HUES64 (cell line): ENCODE measurements at regions not wholly inside any gene's neighbourhood (a gene's known extent, or its start where the extent isn't known, plus 50 kb on each side); places are given as distances from the start of the nearest gene placed in this dataset.

Experiments
- H3K27ac ChIP-seq: 2 replicates; pipeline ENCODE4 v1.7.0; 2013; ENCODE audit warnings: low read depth, low read length, inconsistent platforms
- H3K27me3 ChIP-seq: 2 replicates; pipeline ENCODE4 v1.6.1; 2013; ENCODE audit warnings: mild to moderate bottlenecking, low read length; ENCODE audit not compliant: insufficient read depth
- H3K36me3 ChIP-seq: 2 replicates; pipeline ENCODE4 v1.6.1; 2013; ENCODE audit warnings: mild to moderate bottlenecking, low read length; ENCODE audit not compliant: insufficient read depth
- H3K4me1 ChIP-seq: 2 replicates; pipeline ENCODE4 v1.6.1; 2013; ENCODE audit warnings: mild to moderate bottlenecking, low read length, moderate library complexity; ENCODE audit not compliant: insufficient read depth
- H3K4me3 ChIP-seq: 2 replicates; pipeline ENCODE4 v1.5.1; 2013; ENCODE audit warnings: mild to moderate bottlenecking, low read length, moderate library complexity
- H3K9ac ChIP-seq: 2 replicates; pipeline ENCODE4 v1.6.1; 2013; ENCODE audit warnings: mild to moderate bottlenecking, low read depth, low read length
- H3K9me3 ChIP-seq: 2 replicates; pipeline ENCODE4 v1.6.1; 2013; ENCODE audit warnings: low read depth, low read length; ENCODE audit not compliant: insufficient read depth
- WGBS: fragments of 150-250, 120-280 bp; methylation state at CpG from one replicate; pipeline ENCODE4 v1.1.7; 2013; ENCODE audit warnings: missing lambda C conversion rate; 5-methylcytosine and 5-hydroxymethylcytosine counted together

DNA sequence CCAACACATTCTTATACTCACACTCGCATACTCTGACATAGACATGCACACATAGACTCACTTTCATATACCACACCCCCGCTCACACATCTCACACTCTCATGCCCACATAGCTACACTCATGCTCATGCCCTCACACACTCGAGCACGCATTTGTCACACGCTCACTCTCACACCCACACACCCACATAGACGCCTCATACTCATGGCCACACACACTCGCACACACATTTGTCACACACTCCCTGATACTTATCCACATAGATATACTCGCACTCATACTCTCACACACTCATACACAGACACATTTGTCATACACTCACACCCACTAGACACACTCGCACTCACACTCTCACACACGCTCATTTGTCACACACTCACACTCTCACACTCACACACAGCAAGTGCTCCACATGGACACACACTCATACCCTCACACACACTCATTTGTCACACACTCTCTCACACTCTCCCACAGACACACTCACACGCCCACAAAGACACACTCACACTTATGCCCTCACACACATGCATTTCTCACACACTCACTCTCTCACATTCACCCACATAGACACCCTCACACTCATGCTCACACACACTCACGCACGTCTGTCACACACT, 50.9 kb downstream of the TNP1 start:
- no peak overlapping the region for H3K4me3 ChIP-seq
- no peak overlapping the region for H3K27ac ChIP-seq
- 87% methylated on average over 13 of the region's 13 CpGs for WGBS
- H3K36me3 ChIP-seq, result no peaks in the 10 kb centered on the region
- H3K9ac ChIP-seq, result no peak overlapping the region
- H3K27me3 ChIP-seq, result no peaks in the 10 kb centered on the region
- no peaks in the 10 kb centered on the region for H3K9me3 ChIP-seq
- no peaks in the 10 kb centered on the region for H3K4me1 ChIP-seq

DNA sequence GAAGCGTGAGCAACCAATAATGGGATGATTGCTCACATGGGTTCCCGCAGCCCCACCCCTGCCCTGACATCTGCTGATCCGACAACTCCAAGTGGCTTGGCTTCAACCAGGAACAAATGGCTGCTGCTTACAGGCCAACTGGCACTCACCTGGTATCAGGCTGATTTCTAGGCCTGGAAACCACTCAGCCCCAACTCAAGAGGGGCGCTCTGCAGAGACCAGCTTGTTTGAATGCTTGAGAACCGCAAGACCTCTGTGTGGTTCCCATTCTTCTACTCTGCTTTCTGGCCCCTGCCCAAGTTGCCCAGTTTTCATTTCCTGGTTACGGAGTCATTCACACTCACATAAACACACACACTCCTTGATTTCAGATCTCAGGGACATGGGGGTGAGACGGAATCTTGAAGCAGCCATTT, 52.0 kb downstream of the TNP1 start:
- H3K27me3 ChIP-seq, result no peaks in the 10 kb centered on the region
- no peak overlapping the region for H3K4me3 ChIP-seq
- no peaks in the 10 kb centered on the region for H3K36me3 ChIP-seq
- no peak overlapping the region for H3K9ac ChIP-seq
- 92% methylated on average over 7 of the region's 7 CpGs for WGBS
- H3K9me3 ChIP-seq, result no peaks in the 10 kb centered on the region
- no peak overlapping the region for H3K27ac ChIP-seq
- no peaks in the 10 kb centered on the region for H3K4me1 ChIP-seq

DNA sequence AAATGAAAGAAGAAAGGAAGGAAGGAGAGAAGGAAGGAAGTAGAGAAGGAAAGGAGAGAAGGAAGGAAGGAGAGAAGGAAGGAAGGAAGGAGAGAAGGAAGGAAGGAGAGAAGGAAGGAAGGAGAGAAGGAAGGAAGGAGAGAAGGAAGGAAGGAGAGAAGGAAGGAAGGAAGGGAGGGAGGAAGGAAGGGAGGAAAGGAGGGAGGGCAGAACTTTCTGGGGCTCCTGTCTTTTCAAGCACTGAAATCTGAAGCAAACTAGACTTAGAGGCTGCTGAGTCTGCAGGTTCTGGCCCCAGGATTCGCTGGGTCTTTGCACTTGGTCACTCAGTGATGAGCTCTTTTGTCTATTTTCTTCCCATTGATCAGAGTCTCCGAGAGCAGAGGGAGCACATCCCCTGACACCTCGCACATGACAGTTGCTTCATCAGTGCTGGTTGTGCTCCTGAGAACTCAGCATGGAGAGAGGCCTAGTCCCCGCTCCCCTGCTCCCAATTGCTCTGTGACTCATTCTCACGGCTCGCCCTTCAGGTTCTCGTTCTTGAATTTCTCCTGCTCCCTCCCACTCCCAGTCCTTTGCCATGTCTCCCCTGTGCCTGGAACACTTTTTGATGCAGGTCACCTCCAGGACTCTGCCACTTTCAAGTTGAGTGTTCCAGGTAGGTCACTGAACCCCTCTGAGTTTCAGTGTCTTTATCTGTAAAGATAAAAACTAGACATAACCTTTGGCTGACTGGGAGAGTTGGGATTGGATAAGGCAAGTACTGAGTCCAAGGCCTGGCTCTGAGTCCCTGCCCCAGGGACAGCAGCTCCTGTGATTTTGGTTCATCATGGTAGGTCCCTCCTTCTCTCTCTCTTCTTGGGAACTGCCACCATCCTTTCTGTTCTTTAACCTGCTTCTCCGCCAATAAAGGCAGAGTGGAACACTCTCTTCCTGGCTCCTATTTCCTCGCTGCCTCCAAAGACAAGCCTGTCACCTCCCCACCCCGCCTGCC, 55.2 kb downstream of the TNP1 start:
- WGBS, result 81% methylated on average over 9 of the region's 10 CpGs
- H3K9me3 ChIP-seq, result no peaks in the 10 kb centered on the region

DNA sequence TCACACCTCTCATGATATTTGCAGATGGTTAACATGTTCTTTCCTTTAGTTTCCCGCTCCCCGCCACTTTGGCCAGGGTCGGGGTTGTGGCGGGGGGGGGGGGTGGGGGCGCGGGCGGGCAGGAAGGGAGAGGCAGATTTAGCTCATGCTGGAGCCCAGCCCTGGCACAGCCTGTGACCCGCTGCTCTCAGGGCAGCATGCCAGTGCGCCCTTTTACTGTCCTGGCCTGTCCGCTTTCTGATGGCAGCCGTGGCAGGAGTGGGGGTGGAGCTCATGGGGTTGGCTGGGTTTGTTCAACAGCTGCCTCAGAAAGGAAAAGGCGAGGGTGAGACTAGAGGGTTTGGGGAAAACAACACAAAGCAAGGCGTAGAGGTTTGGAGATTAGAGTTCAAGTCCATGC, 56.1 kb downstream of the TNP1 start:
- Histone ChIP-seq H3K36me3 (no peaks in the 10 kb centered on the region), H3K4me1 (no peaks in the 10 kb centered on the region), H3K27me3 (no peaks in the 10 kb centered on the region), H3K9me3 (no peaks in the 10 kb centered on the region), H3K4me3 (no peak overlapping the region), H3K27ac (no peak overlapping the region), H3K9ac (no peak overlapping the region)
- WGBS, result 91% methylated on average over 7 of the region's 13 CpGs

More for the DNA sequence above, 55.2 kb downstream of the TNP1 start:
- no peaks in the 10 kb centered on the region for H3K4me1 ChIP-seq
- no peaks in the 10 kb centered on the region for H3K27me3 ChIP-seq
- H3K9ac ChIP-seq, result no peak overlapping the region
- no peak overlapping the region for H3K4me3 ChIP-seq
- no peaks in the 10 kb centered on the region for H3K36me3 ChIP-seq
- H3K27ac ChIP-seq, result no peak overlapping the region

DNA sequence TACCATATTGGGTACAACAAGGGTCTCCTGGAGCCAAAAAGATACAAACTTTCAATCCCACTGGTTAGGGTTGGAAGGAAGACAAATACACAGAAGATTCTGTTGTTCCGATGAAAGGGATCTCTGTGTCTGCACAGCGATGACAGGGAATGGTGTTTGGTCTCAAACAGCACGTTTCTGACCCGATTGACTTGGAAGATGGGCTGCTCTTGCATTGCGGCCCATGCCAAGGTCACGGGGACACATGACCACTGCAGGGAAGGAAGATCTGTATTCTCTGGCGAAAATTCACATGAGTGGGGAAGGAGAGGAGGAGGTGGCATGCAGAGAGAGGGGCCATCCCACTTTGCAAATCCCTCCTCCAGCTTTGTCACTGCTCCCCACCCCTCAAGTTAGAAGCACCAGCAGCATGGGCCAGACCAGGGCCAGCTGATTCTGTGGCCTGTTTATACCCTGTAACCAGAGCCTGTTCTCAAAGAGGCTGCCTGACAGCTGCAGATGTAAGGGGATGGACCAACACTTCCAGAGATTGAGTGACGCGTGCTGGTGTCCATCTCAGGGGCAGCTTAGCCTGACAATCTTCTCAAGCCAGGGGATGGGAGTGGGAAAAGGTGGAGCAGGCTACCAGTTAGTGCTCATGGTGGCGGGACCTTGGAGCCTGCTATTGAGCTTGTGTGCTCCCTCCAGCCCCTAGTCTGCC, 57.2 kb downstream of the TNP1 start:
- Histone ChIP-seq H3K4me1 (no peaks in the 10 kb centered on the region), H3K4me3 (no peak overlapping the region), H3K36me3 (no peaks in the 10 kb centered on the region), H3K9me3 (no peaks in the 10 kb centered on the region), H3K27me3 (no peaks in the 10 kb centered on the region), H3K9ac (no peak overlapping the region), H3K27ac (no peak overlapping the region)
- WGBS, result 91% methylated on average over 10 of the region's 10 CpGs

DNA sequence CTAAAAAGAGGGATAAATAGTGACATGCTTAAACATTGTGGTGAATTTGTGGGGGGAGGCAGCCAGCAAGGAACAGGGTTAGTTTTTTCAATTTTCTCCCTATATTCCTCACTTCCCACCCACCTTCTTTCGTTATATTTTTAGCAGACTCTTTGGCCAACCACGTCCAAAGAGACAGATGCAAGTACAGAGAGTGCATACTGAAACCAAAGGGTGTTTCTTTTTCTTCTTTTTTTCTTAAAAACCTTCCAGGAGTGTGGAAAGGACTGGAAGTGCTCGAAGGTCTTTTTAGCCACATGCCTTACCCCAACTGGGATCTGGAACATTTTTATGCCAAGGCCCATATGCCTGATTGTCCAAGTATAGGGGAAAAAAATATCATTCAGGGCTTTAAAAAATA, 59.0 kb downstream of the TNP1 start:
- no peaks in the 10 kb centered on the region for H3K27me3 ChIP-seq
- no peak overlapping the region for H3K4me3 ChIP-seq
- 93% methylated on average over 3 of the region's 3 CpGs for WGBS
- H3K27ac ChIP-seq, result no peak overlapping the region
- no peak overlapping the region for H3K9ac ChIP-seq
- no peaks in the 10 kb centered on the region for H3K36me3 ChIP-seq
- H3K4me1 ChIP-seq, result no peaks in the 10 kb centered on the region
- no peaks in the 10 kb centered on the region for H3K9me3 ChIP-seq

DNA sequence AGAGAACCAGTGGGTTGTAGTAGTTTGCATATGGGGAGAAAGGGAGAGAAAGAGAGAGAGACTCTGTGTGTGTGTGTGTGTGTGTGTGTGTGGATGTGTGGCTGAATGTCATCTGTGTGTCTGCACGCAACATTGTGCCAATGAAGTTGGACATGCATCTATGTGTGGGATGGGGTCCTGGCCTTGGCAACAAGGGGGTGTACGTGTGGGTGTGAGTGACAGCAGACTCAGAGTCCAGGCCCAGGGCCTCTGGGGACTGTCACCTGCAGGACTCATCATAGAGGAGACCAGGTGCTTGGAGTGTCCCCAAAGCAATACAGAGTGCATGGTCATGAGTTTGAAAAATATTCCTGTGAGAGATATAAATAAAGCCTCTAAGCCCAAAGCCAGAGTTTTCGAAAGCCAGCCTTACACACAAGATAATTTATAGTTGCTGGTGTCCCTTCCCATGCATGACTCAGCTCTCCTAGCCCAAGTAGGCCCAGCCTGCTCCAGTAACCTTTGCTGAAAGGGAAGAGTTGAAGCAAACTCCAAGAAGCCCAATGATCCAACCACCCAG, 59.9 kb downstream of the TNP1 start:
- WGBS, result 96% methylated on average over 3 of the region's 3 CpGs
- Histone ChIP-seq H3K4me3 (no peak overlapping the region), H3K27ac (no peak overlapping the region), H3K4me1 (no peaks in the 10 kb centered on the region), H3K36me3 (no peaks in the 10 kb centered on the region), H3K27me3 (no peaks in the 10 kb centered on the region), H3K9ac (no peak overlapping the region), H3K9me3 (no peaks in the 10 kb centered on the region)

DNA sequence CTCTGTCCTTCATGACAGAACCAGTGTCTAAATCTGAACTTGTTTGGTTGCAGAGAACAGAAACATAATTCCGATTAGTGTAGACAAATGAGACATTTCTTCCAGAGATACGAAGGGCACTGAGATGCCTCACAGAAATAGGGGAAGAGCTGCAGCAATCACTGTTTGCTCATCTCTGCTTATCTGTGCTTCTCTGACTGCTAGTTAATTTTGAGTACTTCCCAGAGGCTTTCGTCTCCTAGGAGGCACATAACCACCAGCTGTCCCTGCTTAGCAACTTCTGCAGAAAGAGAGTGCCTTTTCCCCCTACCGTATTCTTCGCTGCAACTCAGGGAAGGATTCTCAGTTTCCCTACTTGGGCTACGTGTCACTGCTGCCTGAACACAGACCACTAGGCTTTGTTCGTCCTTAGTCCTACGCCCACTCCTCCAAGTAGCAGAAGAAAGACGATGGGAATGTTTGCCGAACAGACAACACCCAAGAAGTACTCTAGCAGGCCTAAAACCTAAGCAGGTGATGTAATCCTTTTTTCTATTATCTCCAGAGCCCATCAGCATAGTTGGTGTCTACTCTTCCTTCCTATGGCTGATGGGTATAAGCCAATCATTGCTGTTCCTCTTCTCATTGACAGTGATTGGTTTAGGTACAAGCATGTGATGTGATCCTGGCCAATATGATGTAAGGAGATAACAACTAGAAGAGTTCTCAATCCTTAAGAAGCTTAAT, 63.6 kb downstream of the TNP1 start:
- H3K4me1 ChIP-seq, result no peaks in the 10 kb centered on the region
- H3K9me3 ChIP-seq, result no peaks in the 10 kb centered on the region
- H3K9ac ChIP-seq, result no peak overlapping the region
- H3K36me3 ChIP-seq, result no peaks in the 10 kb centered on the region
- no peak overlapping the region for H3K4me3 ChIP-seq
- H3K27me3 ChIP-seq, result no peaks in the 10 kb centered on the region
- H3K27ac ChIP-seq, result no peak overlapping the region
- WGBS, result 92% methylated on average over 10 of the region's 10 CpGs

DNA sequence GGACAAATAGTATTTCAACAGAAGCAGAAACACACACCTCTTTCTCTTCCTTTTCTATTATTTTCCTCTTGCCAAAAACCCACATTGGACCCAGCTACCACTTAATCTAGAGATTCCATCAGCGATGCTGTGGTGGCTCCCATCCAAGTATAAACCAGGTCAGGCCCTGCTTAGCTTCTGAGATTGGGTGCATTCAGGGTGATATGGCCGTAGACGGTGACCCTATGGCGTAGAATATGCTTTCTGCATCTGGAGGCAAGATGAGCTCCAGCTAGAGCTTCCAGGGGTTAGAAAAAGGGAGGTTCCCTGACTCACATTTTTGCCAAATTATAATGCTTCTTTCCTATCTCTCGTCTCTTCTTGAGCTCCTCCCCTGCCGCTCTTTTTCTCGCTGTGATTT, 66.5 kb downstream of the TNP1 start:
- Histone ChIP-seq H3K4me1 (peaks cover 2% of the 10 kb centered on the region; the same call in 1 of the 2 replicates), H3K36me3 (no peaks in the 10 kb centered on the region), H3K27me3 (no peaks in the 10 kb centered on the region), H3K9me3 (no peaks in the 10 kb centered on the region), H3K9ac (no peak overlapping the region), H3K27ac (no peak overlapping the region), H3K4me3 (no peak overlapping the region)
- 87% methylated on average over 6 of the region's 7 CpGs for WGBS

DNA sequence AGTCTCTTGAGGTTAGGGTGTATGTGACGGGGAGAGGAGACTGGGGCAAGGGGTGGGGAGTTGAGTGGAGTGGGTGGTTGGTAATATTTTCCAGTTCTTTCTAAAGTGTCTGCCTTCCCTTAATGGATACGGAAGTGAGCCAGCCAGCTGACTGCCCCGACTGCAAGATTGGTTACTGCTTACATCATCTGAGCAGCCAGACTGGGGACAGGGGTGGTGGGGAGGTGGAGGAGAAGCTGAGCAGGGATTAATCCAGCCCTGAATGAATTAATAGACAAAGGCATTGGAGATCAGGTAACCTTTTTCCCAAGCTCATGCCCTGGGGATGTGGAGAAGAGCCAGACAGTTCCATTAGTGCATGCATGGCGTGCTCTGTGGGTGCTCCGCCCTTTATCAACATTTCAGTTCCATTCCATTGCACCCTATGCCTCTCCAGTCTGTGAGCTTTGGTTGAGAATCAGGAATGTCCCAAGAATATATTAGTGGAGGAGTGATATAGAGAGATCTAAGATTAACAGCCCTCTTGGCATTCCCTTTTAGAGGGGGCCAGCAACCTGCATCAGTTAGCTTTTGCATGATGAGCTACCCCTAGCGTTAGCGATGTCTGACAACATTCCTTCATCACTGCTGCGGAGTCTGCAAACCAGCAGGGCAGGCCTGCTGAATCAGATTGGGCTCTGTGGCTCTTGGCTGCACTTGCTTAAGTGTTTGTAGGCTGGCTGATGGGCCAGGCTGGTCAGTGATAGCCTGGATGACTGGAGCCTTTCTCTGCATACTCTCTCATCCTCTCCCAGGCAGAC, 67.4 kb downstream of the TNP1 start:
- Histone ChIP-seq H3K9me3 (no peaks in the 10 kb centered on the region), H3K27ac (no peak overlapping the region)

More for the DNA sequence above, 67.4 kb downstream of the TNP1 start:
- no peaks in the 10 kb centered on the region for H3K27me3 ChIP-seq
- H3K4me3 ChIP-seq, result no peak overlapping the region
- H3K9ac ChIP-seq, result no peak overlapping the region
- H3K36me3 ChIP-seq, result no peaks in the 10 kb centered on the region
- peaks cover 6% of the 10 kb centered on the region; the same call in 1 of the 2 replicates for H3K4me1 ChIP-seq
- WGBS, result 82% methylated on average over 8 of the region's 8 CpGs
